ENCODE measurements at regions not wholly inside any gene's neighbourhood (a gene's known extent, or its start where the extent isn't known, plus 50 kb on each side); places are given as distances from the start of the nearest gene placed in this dataset.
"Not testable (repeated sequence)": the region's sequence is repeated elsewhere in the genome, so short reads cannot be mapped to it uniquely, and the experiment has no call there.

- not testable (repeated sequence) for DNase-seq; H3K27me3 Mint-ChIP-seq (ENCODE audit: insufficient read depth); H3K27ac Mint-ChIP-seq; H3K36me3 Mint-ChIP-seq (ENCODE audit: low read depth); H3K9me3 Mint-ChIP-seq; H3K4me3 Mint-ChIP-seq; H3K4me1 Mint-ChIP-seq (ENCODE audit: low read depth)
- TF ChIP-seq CTCF (IDR thresholded peaks at IDR 0.05) = peak; percentile 75
These were observed 148.8 kb downstream of the NPIPB11 start for GRCh38 chr16:29257419-29258336.

GRCh38 chr16:29256501-29256981 lies 150.0 kb downstream of the NPIPB11 start:
- H3K4me3 Mint-ChIP-seq = no peak overlapping the region
- TF ChIP-seq CTCF (IDR thresholded peaks at IDR 0.05) = no peak
- no peaks in the 10 kb centered on the region for H3K36me3 Mint-ChIP-seq (ENCODE audit: low read depth)
- no peaks in the 10 kb centered on the region for H3K9me3 Mint-ChIP-seq
- peaks cover 9% of the 10 kb centered on the region for H3K4me1 Mint-ChIP-seq (ENCODE audit: low read depth)
- no peak overlapping the region for H3K27ac Mint-ChIP-seq
- DNase-seq = no peak
- peaks cover 1% of the 10 kb centered on the region for H3K27me3 Mint-ChIP-seq (ENCODE audit: insufficient read depth)

GRCh38 chr16:29255957-29256356 lies 150.6 kb downstream of the NPIPB11 start:
- not testable (repeated sequence) for H3K27ac Mint-ChIP-seq; H3K36me3 Mint-ChIP-seq (ENCODE audit: low read depth); H3K4me1 Mint-ChIP-seq (ENCODE audit: low read depth); H3K27me3 Mint-ChIP-seq (ENCODE audit: insufficient read depth); H3K4me3 Mint-ChIP-seq; H3K9me3 Mint-ChIP-seq; DNase-seq

- not testable (repeated sequence) for H3K4me3 Mint-ChIP-seq; DNase-seq; H3K36me3 Mint-ChIP-seq (ENCODE audit: low read depth); H3K9me3 Mint-ChIP-seq; H3K27me3 Mint-ChIP-seq (ENCODE audit: insufficient read depth); H3K27ac Mint-ChIP-seq
- H3K4me1 Mint-ChIP-seq (ENCODE audit: low read depth) = peaks cover 13% of the 10 kb centered on the region; the same call in 1 of the 2 replicates
These were observed 151.1 kb downstream of the NPIPB11 start for GRCh38 chr16:29255496-29255796.

GRCh38 chr16:29254676-29255495 lies 151.6 kb downstream of the NPIPB11 start:
- peaks cover 3% of the 10 kb centered on the region for H3K27me3 Mint-ChIP-seq (ENCODE audit: insufficient read depth)
- no peak for TF ChIP-seq CTCF (IDR thresholded peaks at IDR 0.05)

GRCh38 chr16:29253716-29254590 lies 152.6 kb downstream of the NPIPB11 start:
- not testable (repeated sequence) for DNase-seq; H3K4me3 Mint-ChIP-seq; H3K27ac Mint-ChIP-seq; H3K9me3 Mint-ChIP-seq; H3K27me3 Mint-ChIP-seq (ENCODE audit: insufficient read depth); H3K36me3 Mint-ChIP-seq (ENCODE audit: low read depth)
- H3K4me1 Mint-ChIP-seq (ENCODE audit: low read depth) = peaks cover 13% of the 10 kb centered on the region; the same call in 1 of the 2 replicates

More at GRCh38 chr16:29254676-29255495, 151.6 kb downstream of the NPIPB11 start:
- no peak for DNase-seq
- H3K4me1 Mint-ChIP-seq (ENCODE audit: low read depth) = peaks cover 13% of the 10 kb centered on the region; the same call in 1 of the 2 replicates
- no peaks in the 10 kb centered on the region for H3K36me3 Mint-ChIP-seq (ENCODE audit: low read depth)
- no peaks in the 10 kb centered on the region for H3K9me3 Mint-ChIP-seq
- H3K4me3 Mint-ChIP-seq = no peak overlapping the region
- no peak overlapping the region for H3K27ac Mint-ChIP-seq

GRCh38 chr16:29253066-29253590 lies 153.4 kb downstream of the NPIPB11 start:
- not testable (repeated sequence) for H3K9me3 Mint-ChIP-seq; H3K4me3 Mint-ChIP-seq; H3K36me3 Mint-ChIP-seq (ENCODE audit: low read depth)

GRCh38 chr16:29252311-29252710 lies 154.2 kb downstream of the NPIPB11 start:
- not testable (repeated sequence) for H3K4me3 Mint-ChIP-seq; H3K9me3 Mint-ChIP-seq; H3K36me3 Mint-ChIP-seq (ENCODE audit: low read depth); H3K27ac Mint-ChIP-seq; DNase-seq
- Mint-ChIP-seq H3K4me1 (ENCODE audit: low read depth) (peaks cover 13% of the 10 kb centered on the region; the same call in 1 of the 2 replicates), H3K27me3 (ENCODE audit: insufficient read depth) (peaks cover 15% of the 10 kb centered on the region)

More at GRCh38 chr16:29253066-29253590, 153.4 kb downstream of the NPIPB11 start:
- H3K4me1 Mint-ChIP-seq (ENCODE audit: low read depth) = peaks cover 13% of the 10 kb centered on the region; the same call in 1 of the 2 replicates
- peaks cover 11% of the 10 kb centered on the region for H3K27me3 Mint-ChIP-seq (ENCODE audit: insufficient read depth)
- H3K27ac Mint-ChIP-seq, DNase-seq: not testable (repeated sequence)

GRCh38 chr16:29251571-29252011 lies 154.9 kb downstream of the NPIPB11 start:
- Mint-ChIP-seq H3K27me3 (ENCODE audit: insufficient read depth) (peaks cover 20% of the 10 kb centered on the region), H3K4me1 (ENCODE audit: low read depth) (peaks cover 13% of the 10 kb centered on the region; the same call in 1 of the 2 replicates)
- DNase-seq; H3K27ac Mint-ChIP-seq; H3K36me3 Mint-ChIP-seq (ENCODE audit: low read depth); H3K9me3 Mint-ChIP-seq; H3K4me3 Mint-ChIP-seq: not testable (repeated sequence)

Data from HFFc6 (cell line).